HG03108 (cell line): ENCODE measurements at regions not wholly inside any gene's neighbourhood (a gene's known extent, or its start where the extent isn't known, plus 50 kb on each side); places are given as distances from the start of the nearest gene placed in this dataset.
"Not testable (repeated sequence)": the region's sequence is repeated elsewhere in the genome, so short reads cannot be mapped to it uniquely, and the experiment has no call there.

ENCODE experiments used
- ATAC-seq: cut with Tn5 transposase; IDR thresholded peaks from one replicate; pipeline ENCODE4 v1.9.1; 2021; ENCODE audit warnings: moderate library complexity; ENCODE audit not compliant: unreplicated experiment

GRCh38 chr4:187098429-187098828, 374.8 kb upstream of the FAT1 start:
- no peak for ATAC-seq

- no peak for ATAC-seq
Measured at GRCh38 chr4:187103351-187103750, 379.7 kb upstream of the FAT1 start.

- no peak for ATAC-seq
Measured at GRCh38 chr4:187108845-187109244, 385.2 kb upstream of the FAT1 start.

- ATAC-seq: no peak
Measured at GRCh38 chr4:187109636-187110035, 386.0 kb upstream of the FAT1 start.

- no peak for ATAC-seq
Measured at GRCh38 chr4:187118166-187118565, 394.5 kb upstream of the FAT1 start.

- no peak for ATAC-seq
Measured at GRCh38 chr4:187118602-187119120, 395.0 kb upstream of the FAT1 start.

GRCh38 chr4:187124331-187124730, 400.7 kb upstream of the FAT1 start:
- no peak for ATAC-seq

GRCh38 chr4:187125062-187125461, 401.4 kb upstream of the FAT1 start:
- ATAC-seq: no peak

- no peak for ATAC-seq
Measured at GRCh38 chr4:187127456-187127855, 403.8 kb upstream of the FAT1 start.

- ATAC-seq: no peak
Measured at GRCh38 chr4:187128222-187128621, 404.6 kb upstream of the FAT1 start.

GRCh38 chr4:187128976-187129375, 405.3 kb upstream of the FAT1 start:
- ATAC-seq: no peak

- ATAC-seq: not testable (repeated sequence)
Measured at GRCh38 chr4:187131826-187132225, 408.2 kb upstream of the FAT1 start.

- no peak for ATAC-seq
Measured at GRCh38 chr4:187135878-187136277, 412.2 kb upstream of the FAT1 start.

- ATAC-seq: no peak
Measured at GRCh38 chr4:187139141-187139540, 415.5 kb upstream of the FAT1 start.

- no peak for ATAC-seq
Measured at GRCh38 chr4:187141101-187141500, 417.4 kb upstream of the FAT1 start.

GRCh38 chr4:187149229-187149945, 425.7 kb upstream of the FAT1 start:
- ATAC-seq: no peak

- no peak for ATAC-seq
Measured at GRCh38 chr4:187157380-187157958, 433.8 kb upstream of the FAT1 start.

- no peak for ATAC-seq
Measured at GRCh38 chr4:187158003-187158402, 434.3 kb upstream of the FAT1 start.

- ATAC-seq: no peak
Measured at GRCh38 chr4:187160486-187160885, 436.8 kb upstream of the FAT1 start.

GRCh38 chr4:187166886-187167512, 443.3 kb upstream of the FAT1 start:
- ATAC-seq: no peak

GRCh38 chr4:187171706-187172339, 448.2 kb upstream of the FAT1 start:
- no peak for ATAC-seq

- no peak for ATAC-seq
Measured at GRCh38 chr4:187172340-187172761, 448.7 kb upstream of the FAT1 start.
